T47D (cell line): ENCODE measurements at regions not wholly inside any gene's neighbourhood (a gene's known extent, or its start where the extent isn't known, plus 50 kb on each side); places are given as distances from the start of the nearest gene placed in this dataset.

Source experiments
- DNase-seq, 2 experiments: peaks; one replicate each; pipeline versions ENCODE4 v3.0.0 to v3.0.0-alpha.2; 2011 to 2012; ENCODE audit warnings: low read depth in 1 of 2, low spot score in 1 of 2
- JUND ChIP-seq: IDR thresholded peaks from 2 replicates; pipeline ENCODE4 v1.6.1; 2012; ENCODE audit warnings: low read depth
- in situ Hi-C: cut with HindIII; loops from 2 replicates; pipeline ENCODE4 v1.10.0; 2016; ENCODE audit warnings: low sequenced_read_pairs, low pct_unique_long_range_greater_than_20kb

GRCh38 chr6:21886542-21887151 lies 293.1 kb downstream of the SOX4 start:
- no peak for DNase-seq
- no peak for TF ChIP-seq JUND
- in situ Hi-C loops = no loop called here

- no peak for DNase-seq
- in situ Hi-C loops = no loop called here
- no peak for TF ChIP-seq JUND
Measured at GRCh38 chr6:21887231-21888185, 294.0 kb downstream of the SOX4 start.

DNA sequence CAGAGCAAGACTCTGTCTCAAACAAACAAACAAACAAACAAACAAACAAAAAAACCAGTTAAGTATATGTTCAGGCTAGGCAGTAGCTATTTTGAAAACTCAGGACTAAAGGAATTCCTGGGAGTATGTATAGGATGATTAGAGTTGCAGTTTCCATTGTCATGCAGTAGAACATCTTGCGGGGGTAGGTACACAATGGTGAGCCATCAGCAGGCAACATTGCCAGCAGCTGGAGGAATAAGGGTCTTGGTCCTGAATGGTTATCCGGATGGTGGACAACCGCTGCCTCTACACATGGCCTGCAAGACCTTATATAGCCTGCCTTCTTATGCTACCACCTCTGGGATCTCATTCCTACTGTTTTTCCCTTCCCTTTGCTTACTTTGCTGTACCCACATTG lies 297.5 kb downstream of the SOX4 start:
- TF ChIP-seq JUND = no peak
- no peak for DNase-seq
- in situ Hi-C loops = no loop called here

GRCh38 chr6:21893793-21894192 lies 300.2 kb downstream of the SOX4 start:
- in situ Hi-C loops = no loop called here
- TF ChIP-seq JUND = no peak
- DNase-seq = no peak

DNA sequence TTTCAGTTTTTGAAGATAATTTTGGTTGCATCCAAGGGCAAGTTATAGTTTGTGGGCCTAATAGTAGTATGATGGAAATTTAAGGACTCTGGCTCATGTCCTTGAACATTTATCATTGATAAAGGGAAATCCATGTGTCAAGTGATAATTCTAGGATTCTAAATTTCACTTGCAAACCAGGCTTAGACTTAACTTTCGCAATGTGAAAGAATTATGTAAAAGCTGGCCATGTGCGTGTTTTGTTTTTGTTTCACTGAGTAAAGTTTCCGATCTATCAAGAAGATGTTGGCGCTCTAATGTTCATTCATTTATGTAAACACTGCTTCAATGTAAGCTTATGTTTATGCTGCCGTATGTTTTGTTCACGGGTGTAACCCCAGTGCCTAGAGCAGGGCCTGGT lies 302.0 kb downstream of the SOX4 start:
- no peak for DNase-seq
- no peak for TF ChIP-seq JUND
- in situ Hi-C loops = no loop called here

DNA sequence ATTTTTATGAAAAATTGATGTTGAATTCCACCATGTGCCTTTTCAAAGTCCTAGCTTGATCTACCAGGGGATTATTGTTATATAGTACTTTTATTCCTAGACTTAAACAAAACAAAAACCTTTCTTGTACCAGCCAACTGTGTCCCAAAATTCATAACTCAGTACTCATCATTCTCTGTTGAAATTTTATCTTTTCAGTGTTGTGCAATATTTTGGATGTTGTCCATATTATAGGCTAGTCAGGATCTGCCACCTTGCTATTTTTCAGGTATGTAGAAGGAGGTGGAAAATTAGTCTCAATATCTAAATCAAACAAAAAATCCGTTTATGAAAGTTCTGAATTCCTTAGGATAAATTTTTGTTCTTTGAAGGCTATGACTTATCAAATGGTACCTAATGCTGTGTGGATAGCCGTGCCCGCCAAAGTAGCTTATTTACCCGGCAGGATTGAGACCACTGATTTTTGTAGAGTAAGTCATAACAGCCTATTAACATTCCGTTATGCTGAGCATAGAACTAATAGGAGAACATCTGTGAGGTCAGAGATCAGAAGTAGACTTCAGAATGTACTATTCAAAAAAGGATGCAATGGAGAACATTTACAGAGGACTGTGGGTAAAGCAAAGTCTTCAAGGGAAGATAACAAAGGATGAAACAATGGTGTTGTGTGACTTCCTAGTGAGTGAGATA lies 304.7 kb downstream of the SOX4 start:
- in situ Hi-C loops = no loop called here
- DNase-seq = no peak
- no peak for TF ChIP-seq JUND

- no peak for DNase-seq
- in situ Hi-C loops = no loop called here
- no peak for TF ChIP-seq JUND
Measured at GRCh38 chr6:21899708-21900107, 306.2 kb downstream of the SOX4 start.

DNA sequence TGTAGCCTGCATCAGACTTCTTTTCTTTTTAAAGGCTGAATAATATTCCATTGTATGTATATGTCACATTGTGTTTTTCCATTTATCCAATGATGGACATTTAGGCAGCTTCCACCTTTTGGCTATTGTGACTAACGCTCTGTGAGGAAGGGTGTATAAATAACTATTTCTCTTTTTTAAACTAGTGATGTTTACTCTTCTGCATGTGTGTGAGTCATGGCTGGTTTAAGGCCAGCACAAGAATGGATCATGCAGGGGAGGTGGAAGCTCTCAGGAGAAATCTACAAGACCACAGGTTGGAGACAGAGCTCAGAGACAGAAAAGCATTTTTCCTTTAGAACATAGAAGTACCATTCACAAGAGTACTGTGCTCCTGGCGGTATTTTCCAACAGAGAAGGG lies 307.2 kb downstream of the SOX4 start:
- no peak for DNase-seq
- no peak for TF ChIP-seq JUND
- in situ Hi-C loops = no loop called here

DNA sequence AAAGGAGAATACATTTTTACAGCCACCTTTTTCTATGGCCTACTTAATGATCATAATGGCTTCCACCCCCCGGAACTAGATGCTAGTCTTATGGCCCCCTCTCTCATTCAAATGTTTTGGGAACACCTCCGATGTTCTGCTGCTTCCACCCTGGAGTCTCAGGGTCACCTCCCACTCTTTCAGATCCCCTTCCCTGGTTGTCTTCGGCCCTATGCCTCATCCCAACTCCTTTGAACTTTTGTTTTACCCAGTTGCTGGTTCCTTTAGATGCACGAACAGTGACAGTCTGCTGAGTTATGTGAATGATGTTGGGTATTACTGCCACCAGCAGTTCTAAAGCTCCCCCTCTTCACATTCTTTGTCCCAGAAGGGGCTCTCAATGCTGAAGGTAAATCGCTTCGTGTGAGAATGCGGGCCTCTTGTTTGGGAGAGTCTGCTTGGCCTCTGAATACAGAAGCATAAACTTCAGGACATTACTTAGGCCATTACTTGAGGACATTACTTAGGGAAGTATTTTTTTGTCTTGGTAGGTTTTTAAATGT lies 309.1 kb downstream of the SOX4 start:
- in situ Hi-C loops = no loop called here
- no peak for TF ChIP-seq JUND
- DNase-seq = no peak

GRCh38 chr6:21905531-21905930 lies 312.0 kb downstream of the SOX4 start:
- in situ Hi-C loops = no loop called here
- no peak for TF ChIP-seq JUND
- no peak for DNase-seq

- TF ChIP-seq JUND = no peak
- in situ Hi-C loops = no loop called here
- no peak for DNase-seq
Measured at GRCh38 chr6:21906826-21907225, 313.3 kb downstream of the SOX4 start.

DNA sequence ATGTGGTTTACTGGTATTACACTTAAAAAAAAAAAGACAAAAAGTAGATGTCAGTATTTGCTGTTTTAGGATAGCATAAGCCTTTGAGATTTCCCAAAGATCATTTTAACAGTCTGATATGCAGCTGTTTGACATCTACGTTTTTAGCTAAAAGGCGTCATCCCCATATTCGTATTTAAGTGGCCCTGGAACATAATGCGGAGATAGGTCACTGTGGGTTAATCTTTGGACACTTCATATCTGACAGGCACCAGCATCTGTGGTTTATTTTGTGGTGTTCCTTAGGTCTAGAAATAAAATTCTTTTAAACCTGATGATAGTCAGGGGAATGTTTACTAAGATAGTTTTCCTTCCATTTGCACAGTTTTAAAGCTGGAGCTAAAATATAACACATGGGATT lies 313.7 kb downstream of the SOX4 start:
- in situ Hi-C loops = no loop called here
- no peak for DNase-seq
- TF ChIP-seq JUND = no peak
